ENCODE measurements at regions not wholly inside any gene's neighbourhood (a gene's known extent, or its start where the extent isn't known, plus 50 kb on each side); places are given as distances from the start of the nearest gene placed in this dataset.

GRCh38 chr1:56403321-56403720 lies 176.0 kb downstream of the PLPP3 start:
- DNase-seq (ENCODE audit: low read depth in 1 of 2, low spot score in 2 of 2) (no peak), FAIRE-seq (no peak)
- Histone ChIP-seq H4K20me1 (replicated peaks in 1 of 2; ENCODE audit: control insufficient read depth in 1 of 2, insufficient read depth in 2 of 2, low read length in 2 of 2) (no peaks in the 10 kb centered on the region), H3K23ac (ENCODE audit: insufficient read length) (no peak overlapping the region), H2BK5ac (ENCODE audit: low read depth, low read length) (no peak overlapping the region), H3K27ac (ENCODE audit: low read depth, low read length) (no peak overlapping the region), H4K5ac (ENCODE audit: insufficient read length, low read depth, low read length) (no peak overlapping the region), H3K14ac (ENCODE audit: insufficient read length) (no peak overlapping the region), H2BK12ac (ENCODE audit: low read depth, low read length) (no peak overlapping the region), H3K56ac (replicated peaks; ENCODE audit: insufficient read length, low read depth, low read length) (no peak overlapping the region), H2AK5ac (ENCODE audit: low read depth, low read length) (no peak overlapping the region), H2BK20ac (ENCODE audit: low read length) (no peak overlapping the region), H4K91ac (replicated peaks; ENCODE audit: insufficient read length, low read length) (no peak overlapping the region), H3K23me2 (ENCODE audit: low read depth, low read length) (no peaks in the 10 kb centered on the region), H3K4me2 (ENCODE audit: insufficient read depth in 1 of 2, low read depth in 2 of 2, low read length in 2 of 2) (no peak overlapping the region), H2BK120ac (replicated peaks; ENCODE audit: low read depth, low read length) (no peak overlapping the region), H3K36me3 (ENCODE audit: control insufficient read depth in 2 of 4, insufficient read depth in 4 of 4, low read length in 3 of 4) (no peaks in the 10 kb centered on the region), H3K18ac (ENCODE audit: extremely low read depth, low read length) (no peak overlapping the region), H4K8ac (ENCODE audit: extremely low read depth, insufficient read depth, low read length) (no peak overlapping the region), H3K4ac (replicated peaks; ENCODE audit: insufficient read length, low read depth, low read length) (no peak overlapping the region), H3K79me1 (ENCODE audit: low read depth, low read length) (no peaks in the 10 kb centered on the region), H3K79me2 (ENCODE audit: control insufficient read depth in 1 of 2, insufficient read depth in 2 of 2, low read length in 2 of 2) (no peaks in the 10 kb centered on the region), H3K4me1 (replicated peaks in 1 of 4; ENCODE audit: control insufficient read depth in 3 of 4, insufficient read depth in 4 of 4, low read length in 3 of 4) (peaks cover 0 to 3% (median 0%) of the 10 kb centered on the region in 4 experiments; a peak in 1 of 7 replicates), H3K27me3 (replicated peaks in 1 of 4; ENCODE audit: control insufficient read depth in 3 of 4, extremely low read depth in 1 of 4, insufficient read depth in 3 of 4, low read length in 3 of 4) (no peaks in the 10 kb centered on the region), H3K9me3 (ENCODE audit: insufficient read depth in 2 of 2, low read depth in 1 of 2, low read length in 1 of 2) (no peaks in the 10 kb centered on the region), H3K9ac (replicated peaks in 1 of 4; ENCODE audit: extremely low read depth in 1 of 4, low read depth in 3 of 4, low read length in 3 of 4) (no peak overlapping the region), H2AFZ (ENCODE audit: low read length) (no peak overlapping the region), H3K4me3 (ENCODE audit: extremely low read depth in 1 of 4, insufficient read depth in 2 of 4, low read depth in 3 of 4, low read length in 4 of 4) (no peak overlapping the region), H2BK15ac (ENCODE audit: low read length) (no peak overlapping the region)
- CTCF ChIA-PET (ENCODE audit: partially characterized antibody): interaction anchor here (1.0 kb wide), 1 partner anchor 98 kb away, joined by 3 read pairs; no protein-coding TSS in a partner anchor
- WGBS, 2 experiments (ENCODE audit: extremely low coverage in 1 of 2, insufficient coverage in 1 of 2, insufficient read length in 1 of 2, insufficient replicate concordance in 2 of 2, low coverage in 1 of 2, low lambda C conversion rate in 2 of 2, missing lambda C conversion rate in 1 of 2): 77% methylated on average over 4 of the region's 4 CpGs; no CpG with 5 or more reads in 1 of the 2 experiments
- POLR2A ChIA-PET (ENCODE audit: partially characterized antibody): no interaction called here
- TF ChIP-seq ATF3 (IDR thresholded peaks at IDR 0.05; ENCODE audit: insufficient read depth, low read depth, low read length): no peak
